Sigmoid colon (tissue), 6 donors: ENCODE measurements at regions not wholly inside any gene's neighbourhood (a gene's known extent, or its start where the extent isn't known, plus 50 kb on each side); places are given as distances from the start of the nearest gene placed in this dataset.

ENCODE experiments used
- DNase-seq: peaks from one replicate; pipeline ENCODE4 v3.0.0-alpha.2; 2019
- H3K27ac ChIP-seq, 4 donors: fragments of 200-600 bp; sonication (generic); one replicate each; pipeline ENCODE4 v1.5.1; 2016 to 2019; ENCODE audit warnings: mild to moderate bottlenecking in 1 of 4
- H3K27me3 ChIP-seq, 3 donors: fragments of 200-600 bp; sonication (generic); one replicate each; pipeline ENCODE4 v1.5.1; 2019; ENCODE audit warnings: mild to moderate bottlenecking in 1 of 3
- H3K36me3 ChIP-seq, 4 donors: fragments of 200-600 bp; sonication (generic); one replicate each; pipeline ENCODE4 v1.5.1; 2016 to 2019
- H3K4me1 ChIP-seq, 4 donors: fragments of 200-600 bp; sonication (generic); one replicate each; pipeline ENCODE4 v1.5.1; 2017 to 2019
- H3K4me3 ChIP-seq, 4 donors: fragments of 200-600 bp; sonication (generic); one replicate each; pipeline ENCODE4 v1.5.1; 2017 to 2019; ENCODE audit warnings: mild to moderate bottlenecking in 2 of 4, moderate library complexity in 1 of 4
- H3K9me3 ChIP-seq, 4 donors: fragments of 200-600 bp in 3 of 4; sonication (generic) in 3 of 4; one replicate each; pipeline versions ENCODE4 v1.5.1 to v1.6.1; 2013 to 2019
- CTCF ChIP-seq, 4 experiments: fragments of 450-650 bp in 3 of 4; fragments of 200-600 bp in 1 of 4; IDR thresholded peaks; one replicate each; pipeline ENCODE4 v1.5.1; 2016 to 2019; ENCODE audit warnings: antibody characterized with exemption in 4 of 4, mild to moderate bottlenecking in 3 of 4, moderate library complexity in 2 of 4
- EP300 ChIP-seq, 4 donors: sonication (generic); formaldehyde crosslinking; IDR thresholded peaks; one replicate each; pipeline ENCODE4 v1.6.1; 2017; ENCODE audit warnings: antibody characterized with exemption in 4 of 4
- POLR2A ChIP-seq, 2 donors: fragments of 450-650 bp; IDR thresholded peaks; one replicate each; pipeline ENCODE4 v1.6.1; 2016; ENCODE audit warnings: antibody characterized with exemption in 2 of 2, mild to moderate bottlenecking in 2 of 2, moderate library complexity in 2 of 2
- POLR2AphosphoS5 ChIP-seq, 4 donors: sonication (generic); formaldehyde crosslinking; IDR thresholded peaks; one replicate each; pipeline ENCODE4 v1.6.1; 2017; ENCODE audit warnings: antibody characterized with exemption in 4 of 4
- whole genome bisulfite sequencing, 2 donors: extraction: QIAGEN DNeasy Blood & Tissue Kit; methylation state at CpG; one replicate each; pipeline ENCODE4 v1.1.7; 2013; 5-methylcytosine and 5-hydroxymethylcytosine counted together
- intact Hi-C: fragments of 100-400 bp; cut with DNase I; formaldehyde crosslinking; loops from one replicate; pipeline ENCODE4 v1.15.1; 2023
- donor health status: healthy with polysubstance abuse.
- donor health status: healthy.

- Histone ChIP-seq H3K4me3 (no peak overlapping the region), H3K4me1 (peaks cover 0 to 4% (median 0%) of the 10 kb centered on the region in 4 donors), H3K9me3 (no peaks in the 10 kb centered on the region), H3K27ac (no peak overlapping the region), H3K27me3 (no peaks in the 10 kb centered on the region), H3K36me3 (no peaks in the 10 kb centered on the region)
- no peak for DNase-seq
- WGBS, 2 donors, result 69 to 70% methylated on average over 5 of the region's 5 CpGs
- TF ChIP-seq CTCF (IDR thresholded peaks at IDR 0.05), result no peak
- TF ChIP-seq POLR2A (IDR thresholded peaks at IDR 0.05), result no peak
- TF ChIP-seq POLR2AphosphoS5 (IDR thresholded peaks at IDR 0.05), result no peak
- TF ChIP-seq EP300 (IDR thresholded peaks at IDR 0.05), result no peak
- intact Hi-C loops, result no loop called here
Observed at GRCh38 chr3:76694063-76694462, 345.8 kb upstream of the ROBO2 start.

DNA sequence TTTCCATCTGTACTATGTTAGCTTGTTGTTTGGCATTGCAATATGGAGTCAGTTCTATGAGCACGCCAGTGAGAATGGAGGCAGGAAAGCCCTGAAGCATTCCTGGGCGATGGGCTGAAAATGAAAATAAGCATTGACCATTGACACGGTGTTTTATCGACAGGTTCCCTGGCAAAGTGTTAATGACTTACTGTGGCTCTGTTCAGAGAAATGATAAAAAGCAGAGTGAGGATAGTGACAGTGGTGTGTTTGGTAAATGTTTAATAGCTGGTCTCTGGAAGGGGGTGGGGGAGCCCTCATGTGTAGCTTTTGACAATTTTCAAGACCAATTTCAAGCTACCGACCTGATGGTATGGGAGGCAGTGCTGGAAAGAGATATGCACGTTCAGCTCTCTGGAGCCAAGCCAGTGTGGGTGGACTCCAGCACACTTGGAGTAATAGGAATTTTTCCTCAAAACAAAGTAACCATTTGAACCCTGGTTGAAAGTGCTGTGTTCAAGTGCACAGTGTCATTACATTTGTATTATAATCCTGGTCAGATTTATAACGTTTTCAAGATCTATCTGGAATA, 341.7 kb upstream of the ROBO2 start:
- Histone ChIP-seq H3K36me3 (no peaks in the 10 kb centered on the region), H3K27ac (no peak overlapping the region), H3K9me3 (no peaks in the 10 kb centered on the region), H3K27me3 (no peaks in the 10 kb centered on the region), H3K4me1 (peaks cover 0 to 12% (median 0%) of the 10 kb centered on the region in 4 donors), H3K4me3 (no peak overlapping the region)
- DNase-seq, result no peak
- no peak for TF ChIP-seq EP300 (IDR thresholded peaks at IDR 0.05)
- no peak for TF ChIP-seq POLR2A (IDR thresholded peaks at IDR 0.05)
- no peak for TF ChIP-seq CTCF (IDR thresholded peaks at IDR 0.05)
- TF ChIP-seq POLR2AphosphoS5 (IDR thresholded peaks at IDR 0.05), result no peak
- intact Hi-C loops, result no loop called here
- 62 to 66% methylated on average over 7 of the region's 7 CpGs for WGBS, 2 donors

GRCh38 chr3:76699846-76700245, 340.1 kb upstream of the ROBO2 start:
- Histone ChIP-seq H3K27me3 (no peaks in the 10 kb centered on the region), H3K4me1 (peaks cover 0 to 12% (median 0%) of the 10 kb centered on the region in 4 donors), H3K36me3 (no peaks in the 10 kb centered on the region), H3K9me3 (no peaks in the 10 kb centered on the region), H3K4me3 (no peak overlapping the region), H3K27ac (no peak overlapping the region)
- no peak for DNase-seq
- intact Hi-C loops, result no loop called here
- no peak for TF ChIP-seq EP300 (IDR thresholded peaks at IDR 0.05)
- no peak for TF ChIP-seq POLR2A (IDR thresholded peaks at IDR 0.05)
- TF ChIP-seq POLR2AphosphoS5 (IDR thresholded peaks at IDR 0.05), result no peak
- TF ChIP-seq CTCF (IDR thresholded peaks at IDR 0.05), result no peak
- WGBS, 2 donors, result 68 to 74% methylated on average over 1 of the region's 1 CpG

GRCh38 chr3:76700323-76700722, 339.6 kb upstream of the ROBO2 start:
- H3K9me3 ChIP-seq, result no peaks in the 10 kb centered on the region
- TF ChIP-seq CTCF (IDR thresholded peaks at IDR 0.05) (no peak), POLR2A (IDR thresholded peaks at IDR 0.05) (no peak), POLR2AphosphoS5 (IDR thresholded peaks at IDR 0.05) (no peak), EP300 (IDR thresholded peaks at IDR 0.05) (no peak)
- WGBS, 2 donors, result 77 to 85% methylated on average over 3 of the region's 3 CpGs
- intact Hi-C loops, result no loop called here
- H3K27me3 ChIP-seq, result no peaks in the 10 kb centered on the region
- H3K4me1 ChIP-seq, result peaks cover 0 to 12% (median 0%) of the 10 kb centered on the region in 4 donors
- no peak overlapping the region for H3K4me3 ChIP-seq
- no peaks in the 10 kb centered on the region for H3K36me3 ChIP-seq
- no peak for DNase-seq
- H3K27ac ChIP-seq, result no peak overlapping the region

- Histone ChIP-seq H3K4me3 (no peak overlapping the region), H3K36me3 (no peaks in the 10 kb centered on the region), H3K27me3 (no peaks in the 10 kb centered on the region), H3K9me3 (no peaks in the 10 kb centered on the region), H3K4me1 (peaks cover 0 to 12% (median 0%) of the 10 kb centered on the region in 4 donors), H3K27ac (no peak overlapping the region)
- intact Hi-C loops, result no loop called here
- DNase-seq, result no peak
- no peak for TF ChIP-seq EP300 (IDR thresholded peaks at IDR 0.05)
- WGBS, 2 donors, result 79 to 91% methylated on average over 3 of the region's 3 CpGs
Observed at GRCh38 chr3:76702676-76703075, 337.2 kb upstream of the ROBO2 start.
